ENCODE measurements at regions not wholly inside any gene's neighbourhood (a gene's known extent, or its start where the extent isn't known, plus 50 kb on each side); places are given as distances from the start of the nearest gene placed in this dataset.
"Not testable (repeated sequence)": the region's sequence is repeated elsewhere in the genome, so short reads cannot be mapped to it uniquely, and the experiment has no call there.

DNA sequence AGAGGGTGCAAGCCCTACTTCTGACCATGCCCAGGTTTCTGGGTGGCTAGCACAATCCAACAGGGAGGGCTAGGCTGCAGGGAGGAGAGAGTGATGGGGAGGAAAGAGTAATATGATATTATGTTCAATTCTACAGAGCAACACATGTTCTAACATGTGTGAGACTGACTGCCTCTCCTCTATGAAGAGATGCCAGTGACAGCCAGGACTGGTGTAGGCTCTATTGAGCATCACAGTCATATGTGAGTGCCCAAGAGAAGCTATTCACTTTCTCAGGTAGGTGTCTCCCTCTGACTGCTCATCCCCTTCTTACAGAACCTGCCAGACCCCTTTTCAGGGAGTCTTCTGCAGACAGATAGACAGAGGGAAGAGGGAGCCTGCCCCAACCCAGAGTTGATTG lies 446.1 kb downstream of the SIPA1L2 start:
- no peak for DNase-seq

DNA sequence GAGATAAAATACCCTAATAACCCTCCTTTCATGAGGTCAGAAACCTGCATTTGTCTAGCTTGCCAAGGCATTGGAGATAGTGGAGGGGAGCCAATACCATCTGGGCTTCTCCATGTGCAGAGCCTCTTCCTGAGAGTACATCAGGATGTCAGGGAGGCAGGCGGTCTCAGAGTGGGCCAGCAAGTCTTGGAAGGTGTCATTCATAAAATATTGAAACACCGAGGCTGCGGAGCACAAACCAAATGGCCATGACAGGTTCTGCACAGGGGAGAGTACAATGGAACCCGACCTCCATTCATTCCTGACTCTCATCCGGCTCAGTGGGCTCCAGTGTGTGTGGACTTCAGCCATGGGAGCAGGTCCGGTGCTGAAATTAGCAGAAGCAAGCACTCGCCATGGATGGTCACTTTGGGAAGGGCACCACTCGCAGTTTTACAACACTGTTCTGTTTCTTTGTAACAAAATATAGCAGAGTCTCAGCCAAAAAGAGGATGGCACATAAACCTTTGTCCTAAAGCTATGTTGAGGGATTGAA lies 446.6 kb downstream of the SIPA1L2 start:
- DNase-seq, result peak; percentile 42 to 87

DNA sequence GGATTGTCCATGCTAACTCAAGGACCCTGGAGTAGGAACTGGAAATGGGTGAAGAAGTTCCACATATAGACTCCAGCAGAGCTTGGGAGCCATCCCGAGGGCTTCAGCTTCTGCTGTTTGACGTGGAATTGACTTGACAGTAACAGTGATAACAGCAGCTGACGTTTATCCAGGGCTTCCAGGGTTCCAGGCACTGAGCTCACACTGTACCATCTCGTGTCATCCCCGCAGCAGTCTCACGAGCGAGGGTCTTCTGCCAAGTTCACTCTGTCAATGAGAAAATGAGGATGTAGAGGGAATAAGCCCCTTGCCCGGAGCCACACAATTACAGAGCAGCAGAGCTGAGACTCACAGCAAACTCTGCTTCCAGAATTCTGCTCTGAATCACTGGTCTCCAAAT lies 447.7 kb downstream of the SIPA1L2 start:
- no peak for DNase-seq

DNA sequence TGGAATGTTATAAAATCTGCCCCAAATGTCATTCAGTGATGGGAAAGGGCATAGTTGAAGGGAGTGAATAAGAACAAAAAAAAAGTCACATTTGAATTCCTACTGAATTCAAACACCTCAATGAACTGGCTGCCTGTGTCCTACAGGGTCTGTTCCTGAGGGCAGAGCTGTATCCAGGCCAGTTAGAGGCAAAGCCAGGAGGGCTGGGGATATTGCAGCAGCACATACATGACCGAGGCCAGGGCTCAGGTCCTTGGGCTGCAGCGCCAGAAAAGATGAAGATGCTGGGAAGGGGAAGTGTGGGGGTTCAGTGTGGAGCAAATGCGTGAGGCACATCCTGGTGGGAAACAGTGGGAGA lies 449.2 kb downstream of the SIPA1L2 start:
- DNase-seq, result no peak

DNA sequence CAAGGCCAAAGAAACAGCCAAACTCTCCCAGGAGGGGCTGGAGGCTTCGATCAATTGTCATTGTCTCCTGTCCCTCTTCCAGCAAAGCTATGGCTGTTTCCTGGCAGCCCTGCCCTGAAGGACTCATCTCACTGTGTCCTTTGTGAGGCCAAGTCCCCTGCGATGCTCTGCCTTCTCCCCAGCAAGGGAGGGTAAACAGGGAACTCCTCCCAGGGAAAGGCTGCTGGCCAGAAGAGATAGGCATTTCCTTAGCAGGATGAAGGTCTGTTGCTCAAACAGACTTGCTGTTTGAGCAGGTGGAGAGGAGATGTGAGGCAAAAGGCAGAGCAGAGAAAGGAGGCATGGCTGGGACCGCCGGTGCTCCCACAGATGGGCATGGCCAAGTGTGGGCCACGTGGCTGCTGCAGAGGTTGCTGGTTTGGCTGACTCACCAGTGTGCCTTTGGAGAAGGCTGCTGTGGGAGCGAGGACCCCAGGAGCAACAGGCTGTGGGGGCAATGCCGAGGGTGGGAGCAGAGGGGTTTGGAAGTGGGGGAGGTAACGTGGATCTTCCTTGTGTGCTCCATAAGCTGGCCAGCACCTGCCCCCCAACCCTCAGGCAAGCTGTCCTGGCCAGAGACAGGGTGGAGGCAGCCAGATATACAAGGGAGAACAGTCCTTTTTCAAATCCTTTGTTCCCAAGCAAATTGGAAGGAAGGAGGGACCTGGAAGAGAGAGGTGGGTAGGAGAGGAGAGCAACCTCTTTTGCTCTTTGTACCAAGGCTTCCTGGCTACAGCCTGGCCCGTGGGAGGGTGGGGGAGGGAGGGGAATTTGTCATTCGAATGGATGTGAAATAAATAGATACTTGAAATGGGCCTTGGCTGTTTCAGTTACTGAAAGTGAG lies 449.8 kb downstream of the SIPA1L2 start:
- peak in 1 of 2 experiments; percentile 31 for DNase-seq

DNA sequence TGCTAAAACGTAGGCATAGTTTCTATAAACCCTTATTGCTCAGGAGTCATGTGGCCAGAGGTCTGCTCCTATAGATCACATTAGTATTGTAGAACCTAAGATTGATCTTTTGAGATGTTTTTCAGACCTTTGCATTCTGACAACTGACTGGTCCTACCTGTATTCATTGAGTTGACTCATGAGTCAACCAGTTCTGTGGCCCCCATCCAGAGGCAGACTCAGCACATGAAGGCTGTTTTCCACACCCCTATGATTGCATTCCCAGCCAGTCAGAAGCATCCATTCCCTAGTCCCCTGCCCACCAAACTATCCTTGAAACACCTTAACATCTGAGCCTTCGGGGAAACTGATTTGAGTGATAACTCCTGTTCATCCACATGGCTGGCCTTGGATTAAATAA lies 451.7 kb downstream of the SIPA1L2 start:
- DNase-seq, result no peak

DNA sequence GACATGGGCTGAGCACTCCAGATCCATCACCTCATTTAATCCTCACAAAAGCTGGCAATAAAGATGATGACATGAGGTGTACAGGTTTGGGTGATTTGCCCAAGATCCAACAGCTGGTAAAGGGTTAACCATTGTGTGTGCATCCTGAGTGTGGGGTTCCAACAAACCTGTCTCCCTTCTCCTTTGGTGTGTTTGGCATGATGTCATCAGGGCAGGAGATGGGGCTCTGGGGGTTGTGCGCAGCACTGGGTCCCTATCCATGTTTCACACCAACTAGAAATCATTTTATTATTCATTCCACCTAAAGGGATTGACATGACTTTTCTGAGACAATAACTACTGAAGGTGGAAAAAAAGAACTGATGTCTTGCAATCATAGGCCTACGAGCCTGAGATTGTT lies 452.5 kb downstream of the SIPA1L2 start:
- no peak for DNase-seq

DNA sequence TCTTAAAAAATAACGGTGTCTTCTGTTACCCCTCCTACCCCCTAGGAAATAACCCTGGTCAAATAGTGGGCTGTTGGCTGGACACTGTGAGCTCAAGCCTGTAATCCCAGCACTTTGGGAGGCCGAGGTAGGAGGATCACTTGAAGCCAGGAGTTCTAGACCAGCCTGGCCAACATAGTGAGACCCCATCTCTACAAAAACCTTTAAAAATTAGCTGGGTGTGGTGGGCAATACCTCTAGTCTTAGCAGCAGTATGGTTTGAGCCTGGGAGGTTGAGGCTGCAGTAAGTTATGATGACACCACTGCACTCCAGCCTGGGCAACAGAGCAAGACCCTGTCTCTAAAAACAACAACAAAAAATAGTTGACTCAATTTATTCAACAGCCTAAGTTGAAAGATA lies 453.7 kb downstream of the SIPA1L2 start:
- DNase-seq, result no peak

DNA sequence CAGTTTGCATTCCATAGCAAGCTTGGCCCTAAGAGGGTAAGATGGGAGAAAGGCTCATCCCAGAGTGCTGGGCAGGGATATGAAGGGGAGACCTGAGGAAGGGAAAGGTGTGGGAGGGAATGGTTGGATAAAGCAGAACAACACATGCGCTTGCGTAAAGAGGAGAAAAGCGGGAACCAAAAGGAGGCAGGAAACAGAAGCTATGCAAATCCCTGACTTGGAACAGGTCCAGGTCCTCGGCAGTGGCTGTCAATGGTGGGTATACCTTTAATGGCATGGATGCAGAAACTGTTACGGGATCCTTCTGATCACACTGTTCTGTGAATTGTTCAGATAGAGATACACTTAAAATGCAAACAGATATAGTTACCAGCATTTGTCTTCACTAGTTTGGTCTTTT lies 455.6 kb downstream of the SIPA1L2 start:
- DNase-seq, result no peak

DNA sequence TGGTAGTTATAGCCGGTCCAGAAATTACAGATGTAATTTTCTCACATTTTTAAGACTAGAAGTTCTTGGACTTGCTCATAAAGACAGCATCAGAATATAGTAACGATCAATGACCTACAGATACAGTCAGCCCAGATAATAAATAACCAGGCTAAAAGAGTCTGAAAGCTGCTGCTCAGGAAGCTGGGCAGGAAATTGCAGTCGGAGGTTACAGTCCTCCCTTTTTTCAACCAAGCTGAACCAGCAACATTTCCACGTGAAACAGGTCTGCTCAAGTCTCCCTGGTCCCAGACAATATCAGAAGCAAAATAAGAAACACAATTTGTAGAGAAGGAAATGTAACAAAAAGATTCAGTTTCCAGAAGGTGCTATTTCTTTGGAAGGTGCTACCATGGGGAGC lies 457.4 kb downstream of the SIPA1L2 start:
- DNase-seq, result no peak

DNA sequence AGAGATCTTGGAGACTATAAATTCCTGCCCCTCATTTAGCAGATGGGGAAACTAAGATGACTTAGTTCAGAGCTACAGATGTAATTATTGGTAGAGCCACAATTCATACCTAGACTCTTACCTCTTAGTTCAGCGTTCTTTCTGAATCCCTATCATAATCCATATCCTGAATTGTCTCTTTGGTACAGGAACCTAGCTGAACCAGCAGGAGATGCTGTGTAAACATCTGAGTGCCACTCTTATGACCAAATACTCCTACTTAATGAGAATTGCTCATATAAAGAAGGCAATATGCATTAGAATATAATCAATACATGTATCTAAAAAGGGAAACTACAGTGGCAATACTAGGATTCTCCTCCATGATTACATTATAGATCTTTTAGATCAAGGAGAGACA lies 459.0 kb downstream of the SIPA1L2 start:
- DNase-seq, result no peak

DNA sequence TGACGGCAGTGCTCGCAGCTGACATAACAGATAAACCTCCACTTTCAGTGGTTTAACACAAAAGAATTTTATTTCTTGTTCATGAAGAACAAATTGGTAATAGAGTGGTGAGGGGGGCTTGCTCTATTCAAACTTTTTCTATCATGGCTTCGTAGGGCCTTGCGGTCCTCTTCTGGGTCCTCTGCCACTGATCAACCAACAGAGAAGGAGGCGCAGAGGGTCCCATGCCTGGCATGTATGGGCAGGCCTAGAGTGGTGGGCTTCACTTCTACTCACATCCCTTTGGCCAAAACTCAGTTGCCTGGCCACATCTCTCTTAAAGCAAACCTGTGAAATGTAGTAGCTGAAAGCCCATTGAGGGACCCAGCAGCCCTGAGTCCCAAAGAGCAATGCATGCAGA lies 460.5 kb downstream of the SIPA1L2 start:
- no peak for DNase-seq

DNA sequence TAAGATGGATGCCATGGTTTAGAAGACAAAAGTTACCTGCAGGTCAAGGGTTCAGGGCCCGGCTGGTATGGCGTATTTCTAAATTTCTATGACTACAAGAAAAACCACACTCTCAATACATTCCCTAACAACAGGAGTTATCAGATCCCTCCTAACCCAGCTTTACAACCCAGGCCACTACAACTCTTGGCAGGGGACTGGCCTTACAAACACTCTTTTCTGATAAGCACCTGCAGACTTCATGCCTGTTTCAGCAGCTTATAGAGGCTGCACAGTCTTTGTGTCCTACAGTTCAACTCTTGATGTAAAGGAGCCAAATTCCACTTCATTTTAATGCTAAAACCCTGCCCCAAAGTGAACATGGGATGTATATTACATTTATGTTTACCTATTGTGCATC lies 461.4 kb downstream of the SIPA1L2 start:
- DNase-seq, result no peak

DNA sequence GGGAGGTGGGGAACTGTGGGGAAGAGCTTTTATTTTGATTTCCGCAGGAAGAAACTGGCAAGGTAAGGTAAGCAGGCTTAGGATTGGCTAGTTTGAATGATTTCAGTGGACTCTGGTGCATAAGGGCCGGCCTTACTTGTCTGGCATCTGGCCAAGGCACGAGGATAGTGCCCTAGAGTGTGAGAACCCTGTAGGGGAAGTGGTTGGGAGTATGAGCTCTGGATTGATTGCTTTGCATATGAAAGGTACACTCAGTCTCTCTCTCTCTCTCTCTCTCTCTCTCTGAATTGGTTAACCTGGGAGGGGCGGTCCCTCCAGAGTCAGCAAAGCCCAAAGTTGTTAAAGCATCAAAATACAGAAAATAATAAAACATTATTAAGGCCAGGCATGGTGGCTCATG lies 463.0 kb downstream of the SIPA1L2 start:
- DNase-seq, result no peak

DNA sequence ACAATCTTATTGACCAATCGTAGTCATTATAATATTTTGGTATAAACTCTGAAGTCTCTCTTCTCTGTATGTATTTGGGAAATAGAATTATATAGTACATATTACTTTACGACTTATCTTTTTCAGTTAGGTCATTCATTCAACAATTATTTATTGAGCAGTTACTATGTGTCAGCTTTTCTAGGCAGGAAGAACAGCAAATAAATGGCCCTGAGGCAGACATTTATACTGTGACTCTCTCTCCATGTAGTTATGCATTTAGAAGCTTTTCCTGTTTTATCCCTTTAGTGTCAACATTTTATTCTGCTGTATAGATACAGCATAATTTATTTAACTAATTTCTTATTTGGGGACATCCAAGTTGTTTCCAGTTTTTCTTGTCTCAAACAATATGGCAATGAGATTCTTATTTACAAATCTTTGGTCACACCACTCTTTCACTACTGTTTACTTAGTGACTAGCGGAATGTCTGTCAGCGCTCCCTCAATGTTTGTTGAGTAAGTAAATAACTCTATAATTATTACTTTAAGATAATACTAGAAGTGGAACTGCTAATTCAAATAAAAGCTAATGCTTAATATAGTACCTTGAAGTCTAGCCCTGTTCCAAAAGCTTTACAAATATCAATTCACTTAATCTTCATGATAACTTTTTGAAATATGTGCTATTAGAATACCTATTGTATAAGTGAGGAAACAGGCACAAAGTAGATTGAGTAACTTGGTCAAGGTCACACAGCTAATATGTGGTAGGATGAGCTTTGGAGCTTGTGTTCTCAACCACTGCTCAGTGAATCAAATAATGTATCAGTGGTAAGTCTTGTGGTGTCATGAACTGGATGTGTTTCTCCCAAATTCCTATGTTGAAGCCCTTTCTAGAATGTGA lies 465.6 kb downstream of the SIPA1L2 start:
- DNase-seq, result no peak

DNA sequence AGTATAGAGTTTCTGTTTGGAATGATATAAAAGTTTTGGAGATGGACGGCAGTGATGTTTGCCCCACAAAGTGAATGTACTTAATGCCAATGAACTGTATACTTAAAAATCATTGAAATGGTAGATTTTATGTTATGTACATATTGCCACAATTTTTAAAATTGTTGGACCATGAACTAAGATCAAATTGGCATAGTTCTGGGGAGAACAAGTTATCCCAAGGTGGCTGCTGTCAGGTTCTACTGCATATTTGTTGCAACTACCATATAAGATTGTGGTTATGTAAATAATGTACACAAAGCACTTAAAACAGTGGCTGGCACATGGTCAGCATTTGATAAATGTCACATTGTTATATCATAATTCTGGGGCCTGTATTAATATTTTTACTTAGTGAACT lies 466.4 kb downstream of the SIPA1L2 start:
- DNase-seq, result no peak

DNA sequence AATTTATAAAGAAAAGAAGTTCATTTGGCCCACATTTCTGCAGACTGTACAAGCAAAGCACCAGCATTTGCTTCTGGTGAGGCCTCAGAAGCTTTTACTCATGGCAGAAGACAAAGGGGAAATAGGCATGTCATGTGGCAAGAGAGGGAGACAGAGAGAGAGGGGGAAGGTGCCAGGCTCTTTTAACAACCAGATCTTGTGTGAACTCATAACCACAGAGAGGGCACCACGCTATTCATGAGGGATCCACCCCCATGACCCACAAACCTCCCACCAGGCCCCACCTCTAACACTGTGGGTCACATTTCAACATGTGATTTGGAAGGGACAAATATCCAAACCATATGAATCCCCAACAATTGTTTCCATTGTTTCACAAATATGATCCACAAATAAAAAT lies 467.9 kb downstream of the SIPA1L2 start:
- no peak for DNase-seq

DNA sequence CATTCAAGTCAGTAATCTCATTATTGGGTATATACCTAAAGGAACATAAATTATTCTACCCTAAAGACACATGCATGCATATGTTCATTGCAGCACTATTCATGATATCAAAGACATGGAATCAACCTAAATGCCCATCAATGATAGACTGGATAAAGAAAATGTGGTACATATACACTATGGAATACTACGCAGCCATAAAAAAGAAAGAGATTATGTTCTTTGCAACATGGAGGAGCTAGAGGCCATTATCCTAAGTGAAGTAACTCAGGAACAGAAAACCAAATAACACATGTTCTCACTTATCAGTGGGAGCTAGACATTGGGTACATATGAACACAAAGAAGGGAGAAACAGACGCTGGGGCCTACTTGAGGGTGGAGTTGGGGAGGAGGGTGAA lies 471.4 kb downstream of the SIPA1L2 start:
- DNase-seq, result not testable (repeated sequence)

DNA sequence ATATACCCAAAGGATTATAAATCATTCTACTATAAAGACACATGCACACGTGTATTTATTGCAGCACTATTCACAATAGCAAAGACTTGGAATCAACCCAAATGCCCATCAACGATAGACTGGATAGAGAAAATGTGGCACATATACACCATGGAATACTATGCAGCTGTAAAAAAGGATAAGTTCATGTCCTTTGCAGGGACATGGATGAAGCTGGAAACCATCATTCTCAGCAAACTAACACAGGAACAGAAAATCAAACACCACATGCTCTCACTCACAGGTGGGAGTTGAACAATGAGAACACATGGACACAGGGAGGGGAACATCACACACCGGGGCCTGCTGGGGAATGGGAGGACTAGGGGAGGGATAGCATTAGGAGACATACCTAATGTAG lies 473.9 kb downstream of the SIPA1L2 start:
- DNase-seq, result not testable (repeated sequence)

DNA sequence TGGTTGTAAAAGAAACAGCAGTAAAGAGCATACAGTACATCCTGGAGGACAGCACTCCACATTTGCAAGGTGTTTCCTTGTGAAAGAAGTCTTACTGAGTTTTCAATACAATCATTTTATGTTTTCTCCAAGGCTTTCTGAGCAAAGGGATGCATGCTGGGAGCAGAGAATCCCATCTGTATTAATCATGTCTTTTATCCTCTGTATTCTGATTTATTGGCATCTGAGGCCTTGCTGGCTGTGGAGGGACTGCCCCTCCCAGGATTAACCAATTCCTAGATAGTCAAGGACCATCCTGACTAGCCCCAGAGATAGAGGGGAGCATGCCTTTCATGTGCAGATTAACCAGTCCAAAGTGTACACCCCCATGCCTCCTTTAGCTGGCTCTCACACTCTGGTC lies 476.3 kb downstream of the SIPA1L2 start:
- no peak for DNase-seq

DNA sequence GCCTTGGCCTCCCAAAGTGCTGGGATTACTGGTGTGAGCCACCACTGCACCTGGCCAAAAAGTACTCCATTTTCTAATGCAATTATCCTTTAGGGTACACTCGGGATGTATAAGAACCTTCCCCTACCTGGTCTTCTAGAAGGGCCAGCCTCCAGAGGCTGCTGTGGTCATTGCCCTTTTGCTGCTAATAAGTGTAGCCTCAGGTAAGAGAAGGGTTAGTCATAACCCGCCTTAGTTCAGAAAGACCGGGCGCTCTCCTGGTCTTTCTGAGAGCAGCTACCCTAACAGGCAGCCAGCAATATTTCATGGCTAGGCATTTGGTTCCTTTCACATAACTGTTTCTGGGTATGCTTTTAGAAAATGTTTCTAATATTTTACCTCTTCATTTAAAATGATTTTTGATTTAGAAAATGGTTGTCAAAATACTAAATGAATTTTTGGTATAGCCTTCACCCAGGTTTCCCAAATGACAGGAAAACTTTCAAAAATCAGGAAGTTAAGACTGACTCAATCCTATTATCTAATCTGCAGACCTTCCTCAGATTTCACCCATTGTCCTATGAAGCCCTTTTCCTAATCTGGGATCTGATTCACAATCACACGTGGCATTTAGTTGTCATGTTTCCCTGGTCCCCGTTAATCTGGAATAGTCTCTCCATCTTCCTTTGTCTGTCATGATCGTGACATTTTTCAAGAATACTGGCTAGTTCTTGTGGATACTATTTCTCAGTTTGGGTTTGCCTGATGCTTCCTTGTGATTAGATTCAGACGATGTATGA lies 479.0 kb downstream of the SIPA1L2 start:
- no peak for DNase-seq

DNA sequence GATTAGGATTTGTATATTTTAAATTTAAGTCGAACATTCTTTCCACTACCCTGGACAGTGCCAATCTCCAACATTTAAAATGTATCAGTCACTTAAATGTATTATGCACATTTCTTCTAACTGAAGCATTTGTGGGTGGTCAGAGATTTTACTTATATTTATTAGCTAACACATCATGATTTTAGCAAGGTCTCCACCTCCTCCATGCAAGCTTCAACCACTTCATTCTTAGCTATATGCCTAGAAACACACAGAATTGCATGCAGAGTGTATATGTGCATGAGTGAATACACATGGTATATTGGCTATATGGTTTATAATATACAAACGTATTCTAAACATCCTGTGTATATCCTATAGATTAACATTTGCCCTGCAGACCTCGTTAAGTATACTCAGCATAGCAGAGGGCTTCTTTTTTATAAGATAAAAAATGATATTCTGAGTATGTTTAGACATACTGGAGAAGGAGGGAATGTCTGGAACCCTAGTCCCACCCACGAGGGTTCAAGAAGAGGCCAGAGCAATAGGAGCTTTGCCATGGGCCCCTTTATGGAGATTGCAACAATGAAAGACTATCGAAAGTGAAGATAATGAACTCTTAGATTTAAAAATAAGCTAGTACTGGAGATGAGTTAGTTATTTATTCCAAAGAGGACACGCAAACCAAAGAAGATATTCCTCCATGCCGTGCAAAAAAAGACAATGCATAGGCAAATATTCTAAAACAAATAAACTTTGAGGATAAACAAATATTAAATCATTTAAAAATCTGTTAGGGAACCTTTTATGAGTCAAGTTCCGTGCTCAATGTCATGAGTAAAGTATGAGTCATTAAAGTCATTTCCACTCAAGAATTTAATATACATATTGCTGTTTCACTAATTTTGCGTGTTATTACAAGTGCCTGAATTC lies 480.4 kb downstream of the SIPA1L2 start:
- DNase-seq, result no peak
